GM19467 (cell line): ENCODE measurements at regions not wholly inside any gene's neighbourhood (a gene's known extent, or its start where the extent isn't known, plus 50 kb on each side); places are given as distances from the start of the nearest gene placed in this dataset.
A peak's percentile ranks its signal among the peaks of the same experiment; 100 is the strongest.

Experiments used
- ATAC-seq: cut with Tn5 transposase; IDR thresholded peaks from one replicate; pipeline ENCODE4 v1.9.1; 2021; ENCODE audit warnings: mild to moderate bottlenecking, moderate library complexity; ENCODE audit not compliant: unreplicated experiment

- no peak for ATAC-seq
These were observed 200.4 kb downstream of the MED10 start for GRCh38 chr5:6177926-6178325.

DNA sequence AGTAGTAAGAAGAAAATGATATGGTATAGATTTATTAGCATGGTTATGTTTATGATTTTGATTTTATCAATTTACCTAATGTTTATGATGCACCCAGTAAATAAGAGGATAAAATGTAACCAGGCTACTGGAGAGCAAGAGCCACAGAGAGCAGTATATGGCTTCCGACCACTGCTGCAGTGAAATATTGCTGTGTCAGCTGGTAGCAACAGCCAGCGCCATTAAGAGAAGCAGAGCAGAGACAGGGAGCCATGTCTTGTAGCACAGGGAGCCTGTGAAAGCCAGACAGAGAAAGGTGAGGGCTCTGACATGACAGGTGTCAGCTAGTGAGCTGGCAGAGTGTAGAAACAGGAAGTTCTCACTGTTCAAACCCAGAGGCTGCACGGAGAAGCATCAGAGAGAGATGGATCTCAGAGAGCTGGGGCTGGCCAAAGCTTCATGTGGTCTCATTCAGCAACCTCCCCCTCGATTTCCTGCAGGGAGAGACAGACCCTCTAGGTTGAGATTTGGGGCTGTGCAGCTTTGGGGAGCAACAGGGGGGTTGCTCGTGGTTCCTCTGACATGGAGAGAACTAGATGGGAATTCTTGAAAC, 202.1 kb downstream of the MED10 start:
- ATAC-seq, result no peak

DNA sequence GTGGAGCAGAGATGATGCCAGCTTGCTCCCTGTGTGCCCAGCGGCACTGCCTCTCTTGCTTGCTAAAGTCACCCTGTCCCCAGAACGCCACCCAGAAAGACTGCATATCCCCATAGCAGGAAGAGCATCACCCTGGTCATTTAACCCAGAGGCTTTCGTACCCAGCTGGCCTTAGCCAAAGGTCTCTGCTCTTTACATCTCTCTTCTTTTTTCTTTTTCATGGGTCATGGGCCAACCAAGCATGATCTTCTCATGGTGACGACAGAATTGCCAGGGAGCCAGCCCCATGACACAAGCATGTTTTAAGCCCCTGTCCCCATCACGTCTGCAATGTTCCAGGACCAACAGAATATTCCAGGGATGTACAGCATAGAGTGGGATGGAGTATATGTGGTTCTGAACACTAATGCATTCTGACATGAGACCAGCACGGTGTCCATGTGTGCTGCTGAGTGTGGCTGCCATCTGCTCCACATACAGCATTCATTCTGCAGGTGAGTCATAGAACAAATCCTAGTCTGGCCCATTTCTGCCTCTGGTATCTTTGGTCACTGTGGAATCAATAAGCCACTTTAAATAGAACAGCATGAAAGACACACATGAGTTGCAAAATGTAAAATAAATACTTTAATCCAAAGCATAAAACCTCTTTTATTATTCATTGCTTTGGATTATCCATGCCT, 203.0 kb downstream of the MED10 start:
- no peak for ATAC-seq

DNA sequence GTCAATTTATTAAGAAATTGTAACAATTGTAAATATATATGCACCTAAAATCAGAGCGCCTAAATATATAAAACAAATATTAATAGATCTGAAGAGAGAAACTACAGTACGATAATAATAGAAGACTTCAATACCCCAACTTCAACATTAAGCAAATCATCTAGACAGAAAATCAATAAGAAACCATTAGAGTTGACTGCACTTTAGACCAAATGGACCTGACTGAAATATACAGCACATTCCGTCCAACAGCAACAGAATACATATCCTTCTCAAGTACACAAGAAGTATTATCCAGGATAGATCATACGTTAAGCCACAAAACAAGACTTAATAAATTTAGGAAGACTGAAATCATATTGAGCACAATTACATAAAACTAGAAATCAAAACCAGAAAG, 208.7 kb downstream of the MED10 start:
- ATAC-seq, result no peak

DNA sequence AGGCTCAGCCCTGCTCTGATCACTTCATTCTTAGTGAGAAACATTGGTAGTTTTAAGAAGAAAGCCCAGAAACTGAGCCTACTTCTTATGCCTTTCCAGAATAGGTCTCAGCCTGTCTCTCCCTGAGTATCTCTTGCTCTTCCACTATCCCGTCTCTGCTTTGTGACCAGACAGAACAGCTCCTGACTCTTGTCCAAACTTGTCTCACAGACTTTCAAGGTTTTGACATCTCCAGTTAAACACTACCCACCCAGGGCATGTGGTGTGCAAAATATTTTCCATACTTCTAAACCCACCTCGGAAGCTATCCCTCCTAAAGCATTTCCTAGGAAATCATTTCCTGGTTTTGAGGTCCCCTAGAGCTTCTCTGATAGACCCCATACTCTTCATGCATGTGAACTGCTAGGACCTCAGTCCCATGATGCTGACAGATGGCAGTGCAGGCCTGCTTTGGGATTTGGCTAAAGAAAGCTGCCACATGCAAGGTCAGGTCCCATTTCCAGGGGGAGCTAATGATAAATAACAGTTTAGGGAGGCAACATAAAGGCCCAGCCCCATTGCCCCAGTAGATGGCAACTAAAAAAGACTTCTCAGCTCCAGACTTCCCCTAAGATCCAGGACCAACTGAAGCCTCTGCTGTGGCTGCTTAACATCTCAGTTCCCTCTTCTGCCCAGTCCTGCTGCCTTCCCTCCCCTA, 211.5 kb downstream of the MED10 start:
- no peak for ATAC-seq

DNA sequence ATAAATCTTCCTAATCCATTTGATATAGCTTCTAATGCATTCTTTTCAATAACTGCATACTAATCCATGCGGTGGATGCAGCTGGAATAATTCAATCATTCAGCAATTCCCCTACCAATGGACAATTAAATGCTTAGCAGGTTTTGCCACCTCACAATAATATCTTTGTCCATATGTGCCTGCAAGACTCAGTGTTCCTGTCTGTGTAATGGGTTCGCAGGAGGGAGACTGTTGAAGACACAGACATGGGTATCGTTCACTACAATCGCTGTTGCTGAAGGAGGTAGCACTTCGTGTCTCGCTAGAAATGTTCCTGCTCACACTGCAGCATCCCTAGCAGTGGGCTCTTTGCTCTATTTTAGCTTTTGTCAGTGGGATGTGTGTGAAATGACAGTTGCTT, 214.4 kb downstream of the MED10 start:
- no peak for ATAC-seq

GRCh38 chr5:6162175-6162574, 216.2 kb downstream of the MED10 start:
- ATAC-seq, result no peak

DNA sequence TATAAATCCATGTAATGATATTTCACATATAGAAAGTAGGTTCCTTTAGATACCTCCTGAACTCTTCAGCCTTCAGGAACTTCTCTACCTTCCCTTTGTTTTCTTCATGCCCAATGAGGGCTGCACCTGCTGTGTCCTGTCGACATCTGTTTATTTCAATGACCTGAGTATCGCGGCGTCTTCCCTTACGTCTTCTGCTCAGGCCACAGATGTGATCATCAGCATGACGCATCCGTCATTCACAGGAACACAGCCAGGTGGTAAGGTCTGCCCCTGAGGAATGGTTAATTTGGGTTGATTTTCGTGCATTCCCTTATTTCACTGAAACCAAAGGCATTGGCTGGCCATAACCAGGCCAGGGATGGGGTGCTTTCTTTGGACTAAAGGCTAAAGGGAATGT, 217.1 kb downstream of the MED10 start:
- no peak for ATAC-seq

DNA sequence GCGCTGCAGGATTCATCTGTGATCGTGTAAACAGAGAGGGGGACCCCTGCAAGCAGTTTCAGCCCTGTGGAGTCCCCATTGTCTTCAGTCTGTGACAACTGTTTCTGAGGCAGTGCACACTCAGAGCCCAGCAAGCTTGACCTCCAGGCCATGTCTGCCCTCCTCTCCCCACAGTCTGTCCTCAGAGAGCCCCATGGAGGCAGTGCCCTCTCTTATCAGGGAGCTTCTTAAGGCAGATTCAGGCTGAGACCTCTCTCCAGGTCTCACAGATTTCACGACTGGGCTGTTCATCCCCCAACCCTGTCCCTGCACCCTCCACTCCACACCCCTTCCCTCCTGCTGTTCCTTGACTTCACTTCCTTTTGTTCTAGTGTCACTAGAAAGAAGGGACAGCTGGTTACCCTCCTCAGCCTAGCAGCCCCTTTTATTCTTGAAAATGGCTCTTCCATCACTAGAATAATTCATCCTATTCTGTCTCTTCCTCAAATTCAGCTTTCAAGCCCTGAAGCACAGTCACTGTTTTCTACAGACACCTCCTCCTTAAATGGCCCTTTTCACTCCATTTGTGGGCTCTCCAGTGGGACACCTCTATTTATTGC, 218.4 kb downstream of the MED10 start:
- no peak for ATAC-seq

DNA sequence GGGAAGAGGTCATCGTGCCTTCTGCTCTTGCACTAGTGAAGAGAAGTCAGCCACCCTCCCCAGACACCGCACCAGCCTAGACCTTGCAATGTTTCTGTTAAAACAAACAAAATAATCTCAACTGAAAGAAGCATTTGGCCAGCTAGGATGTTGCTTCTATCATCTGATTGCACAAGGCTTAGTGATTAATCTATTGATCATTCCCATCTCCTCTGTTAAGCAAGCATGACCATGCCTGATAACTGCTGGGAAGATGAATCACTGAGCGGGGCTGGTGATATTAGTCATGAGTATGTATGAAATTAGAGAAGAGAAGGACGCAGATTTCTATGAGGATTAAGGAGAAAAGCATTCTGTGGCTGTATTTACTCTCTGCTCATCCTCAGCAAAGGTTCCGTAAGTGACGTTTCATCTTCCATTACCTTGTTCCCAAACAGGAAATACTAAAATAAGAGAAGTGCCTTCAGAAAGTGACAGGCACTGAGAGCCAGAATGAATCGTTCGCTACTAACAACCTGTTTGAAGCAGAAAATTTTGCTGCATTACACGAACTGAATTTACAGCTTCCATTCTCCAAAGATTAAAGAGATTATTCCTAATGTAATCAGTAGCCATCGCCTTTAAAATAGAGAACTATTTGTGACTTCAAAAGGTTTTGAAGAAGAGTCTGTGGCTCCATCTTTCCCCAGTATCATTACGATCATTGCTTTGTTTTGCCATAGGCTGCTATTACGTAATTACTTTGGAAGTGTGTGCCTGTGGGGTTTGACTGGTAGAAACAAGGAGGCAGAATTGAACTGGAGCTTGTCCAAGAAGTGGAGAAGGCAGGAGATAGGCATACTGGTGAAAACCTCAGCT, 219.1 kb downstream of the MED10 start:
- ATAC-seq, result no peak

DNA sequence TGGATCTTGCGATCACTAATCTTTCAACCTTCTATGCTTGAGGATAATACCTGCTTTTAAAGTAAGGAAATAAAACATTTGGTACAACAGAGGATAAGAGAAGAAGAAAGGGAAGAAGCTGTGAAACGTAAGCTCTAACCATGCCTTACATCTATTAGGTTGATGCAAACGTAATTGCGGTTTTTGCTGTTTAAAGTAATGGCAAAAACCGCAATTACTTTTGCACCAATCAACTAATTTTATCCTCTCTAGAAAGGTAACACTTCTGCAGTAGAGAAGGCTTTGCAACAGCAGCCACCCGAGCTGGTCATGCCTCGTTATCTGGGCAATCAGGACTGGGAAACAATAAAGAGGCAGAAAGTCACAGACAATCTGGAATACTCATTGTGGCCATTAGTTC, 224.1 kb downstream of the MED10 start:
- no peak for ATAC-seq

GRCh38 chr5:6146271-6146670, 232.1 kb downstream of the MED10 start:
- ATAC-seq, result no peak

GRCh38 chr5:6145616-6146237, 232.6 kb downstream of the MED10 start:
- no peak for ATAC-seq

GRCh38 chr5:6143523-6143922, 234.8 kb downstream of the MED10 start:
- ATAC-seq, result no peak

DNA sequence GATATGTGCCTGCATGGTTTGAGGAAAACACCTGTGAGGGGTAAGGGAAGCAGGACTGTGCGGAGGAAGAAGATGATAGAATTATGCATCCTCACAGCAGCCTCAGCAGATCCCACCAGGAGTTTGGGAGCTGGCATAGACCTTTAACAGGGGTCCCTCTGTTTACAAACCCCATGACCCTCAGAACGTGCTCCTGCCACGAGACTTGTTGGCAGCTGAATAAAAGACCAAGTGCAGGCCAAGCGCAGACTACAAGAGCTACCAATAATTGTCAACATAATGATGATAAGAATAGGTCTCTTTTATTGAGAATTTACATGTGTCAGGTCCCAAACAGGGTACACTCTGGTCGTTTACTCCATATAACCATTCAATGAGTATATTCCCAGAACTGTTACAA, 236.0 kb downstream of the MED10 start:
- no peak for ATAC-seq

DNA sequence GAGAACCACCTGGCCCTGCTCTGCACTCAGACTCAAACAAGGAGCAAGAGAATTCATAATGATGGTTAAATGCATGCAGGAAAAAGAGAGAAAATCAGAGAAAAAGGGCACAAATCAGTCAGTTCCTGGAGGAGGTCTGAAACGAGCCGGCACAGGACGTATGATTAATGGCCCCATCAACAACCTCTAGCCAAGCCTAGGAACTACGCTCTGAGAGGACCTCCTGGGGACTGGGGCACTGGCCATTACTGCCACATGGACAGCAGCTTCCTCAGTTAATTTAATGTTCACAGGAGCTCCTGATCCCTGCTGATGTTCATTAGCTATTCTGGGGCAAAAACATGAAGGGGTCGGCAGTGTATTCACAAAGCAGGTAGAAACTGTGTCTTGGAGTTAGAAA, 238.1 kb downstream of the MED10 start:
- ATAC-seq, result no peak

GRCh38 chr5:6135977-6136376, 242.4 kb downstream of the MED10 start:
- peak; percentile 77 for ATAC-seq

- ATAC-seq, result no peak
These were observed 244.1 kb downstream of the MED10 start for GRCh38 chr5:6134281-6134680.

GRCh38 chr5:6125781-6126180, 252.6 kb downstream of the MED10 start:
- ATAC-seq, result no peak

GRCh38 chr5:6118691-6119090, 259.7 kb downstream of the MED10 start:
- no peak for ATAC-seq

GRCh38 chr5:6117212-6117611, 261.1 kb downstream of the MED10 start:
- ATAC-seq, result no peak
